Nephron (organoid): ENCODE measurements at regions not wholly inside any gene's neighbourhood (a gene's known extent, or its start where the extent isn't known, plus 50 kb on each side); places are given as distances from the start of the nearest gene placed in this dataset.

Experiments
- H3K27ac Mint-ChIP-seq, 3 experiments: 2 replicates each; pipeline ENCODE4 v1.8.0; 2020; ENCODE audit warnings: mixed read lengths in 3 of 3, mild to moderate bottlenecking in 2 of 3, moderate library complexity in 1 of 3
- H3K27me3 Mint-ChIP-seq: 2 replicates; pipeline ENCODE4 v1.8.0; 2021; ENCODE audit warnings: low read depth, mild to moderate bottlenecking, moderate library complexity, mixed read lengths
- H3K36me3 Mint-ChIP-seq: 2 replicates; pipeline ENCODE4 v1.8.0; 2020; ENCODE audit warnings: low read depth, mixed read lengths
- H3K4me1 Mint-ChIP-seq: 2 replicates; pipeline ENCODE4 v1.8.0; 2020; ENCODE audit warnings: mixed read lengths
- H3K4me3 Mint-ChIP-seq, 3 experiments: 2 replicates each; pipeline ENCODE4 v1.8.0; 2020; ENCODE audit warnings: mild to moderate bottlenecking in 3 of 3, mixed read lengths in 3 of 3, moderate library complexity in 2 of 3
- H3K9me3 Mint-ChIP-seq: 2 replicates; pipeline ENCODE4 v1.8.0; 2020; ENCODE audit warnings: mixed read lengths
- TF ChIP-seq, protein P1 (sequence below), 3 experiments: fragments of 200-600 bp; sonication (generic); IDR thresholded peaks; one replicate each; pipeline ENCODE4 v1.5.0; 2021; ENCODE audit warnings: antibody characterized with exemption in 3 of 3; ENCODE audit not compliant: unreplicated experiment in 3 of 3

DNA sequence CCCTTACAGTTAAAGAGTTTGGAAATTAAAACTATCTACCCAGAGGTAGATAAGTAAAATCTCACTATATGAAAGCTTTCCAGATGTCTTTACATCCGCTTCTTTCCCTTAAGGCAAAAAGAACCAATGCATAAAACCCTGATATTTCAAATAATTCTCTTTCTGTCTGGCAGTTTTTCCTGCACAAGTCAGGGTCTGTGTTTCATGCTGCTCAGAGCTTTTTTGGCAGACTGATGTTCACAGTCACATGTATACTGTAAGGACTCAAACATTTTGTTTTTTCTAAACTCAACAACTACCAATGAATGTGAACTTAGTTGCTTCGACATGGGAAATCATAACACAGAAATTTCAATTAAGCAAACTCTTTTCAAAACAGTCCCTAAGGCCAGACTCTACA lies 988.4 kb downstream of the EPHA3 start:
- Mint-ChIP-seq H3K9me3 (no peaks in the 10 kb centered on the region), H3K4me3 (no peak overlapping the region), H3K36me3 (no peaks in the 10 kb centered on the region), H3K27me3 (no peaks in the 10 kb centered on the region), H3K4me1 (peaks cover 8% of the 10 kb centered on the region), H3K27ac (no peak overlapping the region)
- TF ChIP-seq, protein P1, sequence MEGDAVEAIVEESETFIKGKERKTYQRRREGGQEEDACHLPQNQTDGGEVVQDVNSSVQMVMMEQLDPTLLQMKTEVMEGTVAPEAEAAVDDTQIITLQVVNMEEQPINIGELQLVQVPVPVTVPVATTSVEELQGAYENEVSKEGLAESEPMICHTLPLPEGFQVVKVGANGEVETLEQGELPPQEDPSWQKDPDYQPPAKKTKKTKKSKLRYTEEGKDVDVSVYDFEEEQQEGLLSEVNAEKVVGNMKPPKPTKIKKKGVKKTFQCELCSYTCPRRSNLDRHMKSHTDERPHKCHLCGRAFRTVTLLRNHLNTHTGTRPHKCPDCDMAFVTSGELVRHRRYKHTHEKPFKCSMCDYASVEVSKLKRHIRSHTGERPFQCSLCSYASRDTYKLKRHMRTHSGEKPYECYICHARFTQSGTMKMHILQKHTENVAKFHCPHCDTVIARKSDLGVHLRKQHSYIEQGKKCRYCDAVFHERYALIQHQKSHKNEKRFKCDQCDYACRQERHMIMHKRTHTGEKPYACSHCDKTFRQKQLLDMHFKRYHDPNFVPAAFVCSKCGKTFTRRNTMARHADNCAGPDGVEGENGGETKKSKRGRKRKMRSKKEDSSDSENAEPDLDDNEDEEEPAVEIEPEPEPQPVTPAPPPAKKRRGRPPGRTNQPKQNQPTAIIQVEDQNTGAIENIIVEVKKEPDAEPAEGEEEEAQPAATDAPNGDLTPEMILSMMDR (IDR thresholded peaks at IDR 0.05; ENCODE audit: unreplicated experiment in 3 of 3) = no peak

- Mint-ChIP-seq H3K4me3 (no peak overlapping the region), H3K9me3 (no peaks in the 10 kb centered on the region), H3K27me3 (no peaks in the 10 kb centered on the region), H3K4me1 (no peaks in the 10 kb centered on the region), H3K27ac (no peak overlapping the region), H3K36me3 (no peaks in the 10 kb centered on the region)
- TF ChIP-seq, protein P1 (IDR thresholded peaks at IDR 0.05; ENCODE audit: unreplicated experiment in 3 of 3) = no peak
These were observed 992.1 kb downstream of the EPHA3 start for GRCh38 chr3:90099493-90099892.

DNA sequence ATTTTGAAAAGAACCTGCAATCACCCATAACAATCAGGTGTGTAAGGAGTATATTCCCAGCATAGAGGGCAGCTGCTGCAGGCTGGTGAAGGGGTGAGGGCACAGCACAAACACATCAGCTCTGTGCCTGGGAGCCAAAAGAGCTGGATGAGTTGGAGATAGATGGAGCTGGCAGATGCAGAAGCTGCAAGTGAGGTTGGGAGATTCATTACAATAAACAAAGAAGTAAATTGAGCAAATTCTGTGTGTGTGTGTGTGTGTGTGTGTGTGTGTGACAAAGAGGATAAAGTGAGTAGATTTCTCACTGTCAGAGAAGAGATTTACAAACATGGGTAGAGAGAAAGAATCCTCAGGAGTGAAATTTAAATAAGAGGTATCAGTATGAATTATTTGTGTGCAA lies 994.7 kb downstream of the EPHA3 start:
- no peaks in the 10 kb centered on the region for H3K36me3 Mint-ChIP-seq
- no peaks in the 10 kb centered on the region for H3K27me3 Mint-ChIP-seq
- no peak overlapping the region for H3K4me3 Mint-ChIP-seq
- no peak overlapping the region for H3K27ac Mint-ChIP-seq
- TF ChIP-seq, protein P1 (IDR thresholded peaks at IDR 0.05; ENCODE audit: unreplicated experiment in 3 of 3) = no peak
- H3K9me3 Mint-ChIP-seq = peaks cover 5% of the 10 kb centered on the region
- H3K4me1 Mint-ChIP-seq = no peaks in the 10 kb centered on the region

- peaks cover 7% of the 10 kb centered on the region for H3K4me1 Mint-ChIP-seq
- H3K27me3 Mint-ChIP-seq = no peaks in the 10 kb centered on the region
- TF ChIP-seq, protein P1 (IDR thresholded peaks at IDR 0.05; ENCODE audit: unreplicated experiment in 3 of 3) = no peak
- H3K36me3 Mint-ChIP-seq = no peaks in the 10 kb centered on the region
- H3K9me3 Mint-ChIP-seq = peaks cover 10% of the 10 kb centered on the region
- H3K4me3 Mint-ChIP-seq = no peak overlapping the region
- peak overlapping the region in 1 of 3 experiments; percentile 34 for H3K27ac Mint-ChIP-seq
These were observed 1013.9 kb downstream of the EPHA3 start for GRCh38 chr3:90121326-90121725.

GRCh38 chr3:90128391-90128790 lies 1021.0 kb downstream of the EPHA3 start:
- TF ChIP-seq, protein P1 (IDR thresholded peaks at IDR 0.05; ENCODE audit: unreplicated experiment in 3 of 3) = no peak
- Mint-ChIP-seq H3K9me3 (peaks cover 15% of the 10 kb centered on the region), H3K27me3 (no peaks in the 10 kb centered on the region), H3K36me3 (no peaks in the 10 kb centered on the region), H3K4me1 (no peaks in the 10 kb centered on the region), H3K27ac (no peak overlapping the region), H3K4me3 (no peak overlapping the region)

GRCh38 chr3:90129730-90130129 lies 1022.3 kb downstream of the EPHA3 start:
- Mint-ChIP-seq H3K9me3 (peaks cover 15% of the 10 kb centered on the region), H3K36me3 (no peaks in the 10 kb centered on the region), H3K4me1 (peaks cover 3% of the 10 kb centered on the region), H3K27ac (no peak overlapping the region), H3K4me3 (no peak overlapping the region), H3K27me3 (no peaks in the 10 kb centered on the region)
- TF ChIP-seq, protein P1 (IDR thresholded peaks at IDR 0.05; ENCODE audit: unreplicated experiment in 3 of 3) = no peak
